HG03159 (cell line): ENCODE measurements at regions not wholly inside any gene's neighbourhood (a gene's known extent, or its start where the extent isn't known, plus 50 kb on each side); places are given as distances from the start of the nearest gene placed in this dataset.
"Not testable (repeated sequence)": the region's sequence is repeated elsewhere in the genome, so short reads cannot be mapped to it uniquely, and the experiment has no call there.

ENCODE experiments used
- ATAC-seq: cut with Tn5 transposase; IDR thresholded peaks from one replicate; pipeline ENCODE4 v1.9.1; 2021; ENCODE audit warnings: mild to moderate bottlenecking, moderate library complexity; ENCODE audit not compliant: unreplicated experiment

DNA sequence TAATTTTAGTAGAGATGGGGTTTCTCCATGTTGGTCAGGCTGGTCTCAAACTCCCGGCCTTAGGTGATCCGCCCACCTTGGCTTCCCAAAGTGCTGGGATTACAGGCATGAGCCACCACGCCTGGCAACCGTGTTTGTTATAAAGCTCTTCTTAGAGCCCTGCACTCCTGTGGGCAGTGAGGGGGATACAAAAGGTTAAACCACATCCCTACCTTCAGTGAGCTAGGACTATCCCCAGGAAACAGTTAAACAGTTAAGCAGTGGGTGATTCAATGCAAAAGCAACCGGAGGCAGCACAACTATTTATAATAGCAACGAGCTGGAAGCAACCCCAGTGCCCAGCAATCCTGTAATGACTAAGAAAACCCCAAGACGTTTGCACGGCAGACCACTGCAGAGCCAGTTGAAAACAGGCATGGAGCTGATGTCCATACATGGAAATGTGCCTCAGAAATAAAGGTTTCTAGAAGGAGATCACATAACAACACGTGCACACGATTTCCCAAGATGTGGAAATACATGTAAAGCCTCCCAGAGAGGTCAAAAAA lies 107.2 kb upstream of the LYZL2 start:
- ATAC-seq: peak; percentile 80

DNA sequence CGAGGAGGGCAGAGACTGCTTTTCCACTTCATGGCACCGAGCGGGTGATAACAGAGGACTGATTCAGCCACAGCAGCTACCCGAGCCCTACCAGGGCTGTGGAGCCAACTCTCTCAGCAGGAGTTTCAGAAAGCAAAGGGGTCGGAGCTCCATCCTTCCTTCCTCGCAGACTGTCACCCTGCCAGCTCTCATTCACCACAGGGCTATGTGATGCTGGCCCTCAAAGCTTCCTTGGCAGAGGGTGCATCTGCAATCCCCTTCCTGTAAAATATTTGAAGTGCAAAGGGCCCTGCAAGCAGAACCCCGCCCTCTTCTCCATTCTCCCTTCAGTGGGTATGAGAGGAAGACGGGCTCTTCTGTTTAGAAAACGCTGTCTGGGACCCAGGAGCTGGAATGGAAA lies 105.3 kb upstream of the LYZL2 start:
- ATAC-seq: no peak

GRCh38 chr10:30732671-30733070 lies 103.1 kb upstream of the LYZL2 start:
- ATAC-seq: no peak

DNA sequence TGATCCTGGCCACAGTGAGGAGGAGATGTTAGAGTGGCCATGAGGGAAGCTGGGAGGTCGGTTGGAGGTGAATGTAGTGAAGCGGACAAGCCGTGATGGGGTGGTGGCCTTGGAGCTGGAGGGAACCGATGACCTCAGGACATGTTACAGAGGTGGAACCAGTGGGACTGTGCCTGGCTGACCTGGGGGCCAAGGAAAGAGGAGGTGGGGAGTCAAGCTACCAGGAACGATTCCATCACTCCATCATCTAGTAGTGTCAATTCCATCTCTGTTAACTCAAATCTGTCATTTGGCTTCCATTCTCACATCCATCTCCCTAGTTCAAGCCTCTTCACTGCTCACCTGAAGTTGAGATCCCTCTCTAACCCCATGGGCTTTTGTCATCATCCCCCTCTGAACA lies 102.4 kb upstream of the LYZL2 start:
- ATAC-seq: no peak

DNA sequence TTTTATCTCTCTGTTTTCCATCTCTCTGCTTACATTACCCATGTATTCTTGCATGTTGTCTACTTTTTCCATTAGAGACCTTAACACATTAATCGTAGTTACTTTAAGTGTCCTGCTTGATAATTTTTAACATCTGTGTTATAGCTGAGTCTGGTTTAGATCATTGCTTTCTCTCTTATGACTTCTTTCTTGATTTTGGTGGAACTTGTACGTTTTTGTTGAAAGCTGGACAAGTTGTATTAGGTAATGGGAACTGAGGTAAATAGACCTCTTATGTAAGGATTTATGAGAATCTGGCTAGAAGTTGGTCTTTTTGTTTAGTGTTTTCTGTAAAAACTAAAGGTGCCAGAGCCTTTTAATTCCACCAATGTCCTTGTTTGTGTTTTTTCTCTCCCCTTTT lies 100.8 kb upstream of the LYZL2 start:
- no peak for ATAC-seq

DNA sequence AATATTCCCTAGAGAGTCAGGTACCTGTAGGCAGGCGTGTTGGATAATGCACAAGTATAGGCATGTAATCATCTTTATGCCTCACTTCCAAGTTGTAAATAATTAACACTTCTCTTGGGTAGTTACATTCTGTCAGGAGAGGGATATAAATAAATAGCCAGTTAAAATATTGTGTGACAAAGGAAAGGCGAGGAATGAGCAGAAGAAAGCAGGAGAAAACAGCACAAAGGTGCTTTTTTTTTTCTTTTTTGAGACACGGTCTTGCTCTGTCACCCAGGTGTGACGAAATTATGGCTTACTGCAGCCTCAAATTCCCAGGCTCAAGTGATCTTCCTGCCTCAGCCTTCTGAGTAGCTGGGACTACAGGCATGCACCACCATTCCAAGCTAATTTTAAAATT lies 99.2 kb upstream of the LYZL2 start:
- no peak for ATAC-seq

DNA sequence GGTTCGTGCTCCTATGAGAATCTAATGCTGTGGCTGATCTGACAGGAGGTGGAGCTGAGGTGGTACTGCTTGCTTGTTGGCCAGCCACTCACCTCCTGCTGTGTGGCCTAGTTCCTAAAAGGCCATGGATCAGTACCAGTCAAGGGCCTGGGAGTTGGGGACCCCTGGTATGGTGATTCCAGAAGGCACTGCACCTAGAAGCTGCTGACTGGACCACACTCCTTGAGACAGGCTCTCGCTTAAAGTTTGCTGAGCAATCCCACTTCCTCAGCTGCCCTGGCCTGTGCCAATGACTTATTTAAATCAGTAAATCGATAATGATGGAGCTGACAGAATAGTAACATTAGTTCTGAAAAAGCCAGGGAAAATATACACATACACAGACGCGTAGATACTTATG lies 98.6 kb upstream of the LYZL2 start:
- no peak for ATAC-seq

DNA sequence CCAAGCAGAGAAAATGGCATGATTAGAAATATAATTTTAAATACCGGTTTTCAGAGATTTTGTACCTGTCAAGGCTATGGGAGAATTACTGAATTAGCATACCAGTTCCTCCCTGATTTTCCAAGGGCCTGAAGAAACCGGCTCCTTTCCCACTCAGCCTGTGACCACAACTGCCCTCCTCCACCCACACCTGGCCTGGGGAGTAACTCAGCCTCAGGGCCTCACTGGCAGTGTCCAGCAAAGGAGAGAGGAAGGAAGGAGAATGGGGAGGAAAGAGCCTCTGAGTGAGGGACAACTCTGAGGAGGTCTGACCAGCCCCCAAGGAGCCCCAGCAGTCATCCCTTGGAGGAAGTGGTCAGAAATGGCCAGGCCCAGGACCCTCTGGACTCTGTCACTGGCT lies 98.0 kb upstream of the LYZL2 start:
- no peak for ATAC-seq

DNA sequence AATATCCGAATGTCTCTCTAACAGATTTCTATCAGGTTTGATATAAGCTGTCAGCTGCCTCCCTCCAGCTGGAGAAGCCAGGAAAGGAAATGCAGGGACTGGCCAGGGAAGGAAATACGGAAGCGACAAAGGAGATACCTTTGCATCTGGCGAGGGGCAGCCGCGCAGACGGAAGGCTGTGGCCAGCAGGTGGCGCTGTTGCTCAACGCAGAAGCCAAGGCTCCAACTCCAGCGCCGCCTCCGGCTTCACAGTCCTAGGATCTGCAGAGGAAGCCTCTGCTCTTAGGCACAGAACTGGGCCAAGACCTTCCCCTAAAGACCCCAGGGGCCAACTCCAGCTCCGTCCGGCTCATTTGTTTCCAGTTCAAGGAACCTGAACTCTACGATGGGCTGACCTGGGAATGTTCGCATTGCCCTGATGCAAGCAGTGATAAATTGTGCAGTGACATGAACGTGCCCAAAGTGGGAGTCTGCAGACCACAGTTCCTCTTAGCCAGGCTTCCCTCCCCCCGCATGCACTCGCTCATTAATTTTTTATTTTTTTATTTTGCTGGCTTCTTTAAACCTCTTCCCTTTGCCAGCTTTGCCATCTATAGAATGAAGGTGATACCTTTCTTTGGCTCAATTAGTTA lies 97.3 kb upstream of the LYZL2 start:
- ATAC-seq: peak; percentile 80

- no peak for ATAC-seq
These were observed 96.1 kb upstream of the LYZL2 start for GRCh38 chr10:30725661-30726060.

DNA sequence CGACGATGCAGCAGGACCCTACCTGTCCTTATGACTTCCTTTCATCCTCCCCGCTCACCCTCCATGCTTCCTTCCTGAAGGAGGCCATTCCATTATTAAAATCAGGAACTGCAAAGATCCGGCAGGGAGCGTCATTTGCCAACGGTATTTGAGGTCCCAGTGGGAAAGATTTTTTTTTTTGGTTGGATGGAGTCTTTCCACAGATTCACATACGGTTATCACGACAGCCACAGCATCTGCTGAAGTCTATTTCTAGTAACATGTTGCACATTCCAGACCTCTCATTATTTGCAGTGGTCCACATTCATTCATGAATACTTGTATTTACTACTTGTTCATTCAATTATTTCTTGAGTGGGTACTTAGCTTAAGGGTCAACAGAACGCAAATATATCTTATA lies 94.7 kb upstream of the LYZL2 start:
- no peak for ATAC-seq

GRCh38 chr10:30722956-30723620 lies 93.5 kb upstream of the LYZL2 start:
- ATAC-seq: no peak

- ATAC-seq: no peak
These were observed 90.3 kb upstream of the LYZL2 start for GRCh38 chr10:30719832-30720231.

GRCh38 chr10:30709700-30710358 lies 80.3 kb upstream of the LYZL2 start:
- ATAC-seq: no peak

DNA sequence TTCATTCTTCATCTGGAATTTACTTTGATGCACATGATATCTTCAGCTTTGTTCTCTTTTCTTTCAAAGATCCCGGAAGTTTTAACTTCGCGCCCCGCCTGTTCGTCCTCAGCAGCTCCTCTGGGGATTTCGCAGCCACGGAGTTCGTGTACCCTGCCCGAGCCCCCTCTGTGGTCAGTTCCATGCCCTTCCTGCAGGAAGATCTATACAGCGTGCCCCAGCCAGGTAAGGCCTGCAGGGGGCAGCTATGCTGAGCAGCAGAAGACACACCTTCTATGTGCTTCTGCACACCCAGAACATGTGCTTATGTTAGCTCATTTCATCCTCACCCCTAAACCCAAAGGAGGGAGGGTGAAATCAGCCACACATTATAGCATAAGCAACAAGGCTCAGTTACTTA lies 79.7 kb upstream of the LYZL2 start:
- ATAC-seq: no peak

- ATAC-seq: no peak
These were observed 78.7 kb upstream of the LYZL2 start for GRCh38 chr10:30708234-30708633.

DNA sequence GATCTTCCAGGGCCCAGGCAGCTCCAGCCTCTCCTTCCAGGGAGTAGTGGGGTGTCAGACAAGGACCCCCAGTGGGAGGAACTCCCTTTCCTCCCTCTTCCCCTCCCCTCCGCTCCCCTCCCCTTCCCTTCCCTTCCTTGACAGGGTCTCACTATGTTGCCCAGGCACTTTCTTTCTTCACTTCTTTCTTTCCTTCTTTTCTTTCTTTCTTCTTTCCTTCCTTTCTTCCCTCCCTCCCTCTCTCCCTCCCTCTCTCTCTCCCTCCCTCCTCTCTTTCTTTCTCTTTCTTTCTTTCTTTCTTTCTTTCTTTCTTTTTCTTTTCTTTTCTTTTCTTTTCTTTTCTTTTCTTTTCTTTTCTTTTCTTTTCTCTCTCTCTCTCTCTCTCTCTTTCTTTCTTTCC lies 76.6 kb upstream of the LYZL2 start:
- not testable (repeated sequence) for ATAC-seq

GRCh38 chr10:30705625-30706149 lies 76.1 kb upstream of the LYZL2 start:
- peak; percentile 21 for ATAC-seq

DNA sequence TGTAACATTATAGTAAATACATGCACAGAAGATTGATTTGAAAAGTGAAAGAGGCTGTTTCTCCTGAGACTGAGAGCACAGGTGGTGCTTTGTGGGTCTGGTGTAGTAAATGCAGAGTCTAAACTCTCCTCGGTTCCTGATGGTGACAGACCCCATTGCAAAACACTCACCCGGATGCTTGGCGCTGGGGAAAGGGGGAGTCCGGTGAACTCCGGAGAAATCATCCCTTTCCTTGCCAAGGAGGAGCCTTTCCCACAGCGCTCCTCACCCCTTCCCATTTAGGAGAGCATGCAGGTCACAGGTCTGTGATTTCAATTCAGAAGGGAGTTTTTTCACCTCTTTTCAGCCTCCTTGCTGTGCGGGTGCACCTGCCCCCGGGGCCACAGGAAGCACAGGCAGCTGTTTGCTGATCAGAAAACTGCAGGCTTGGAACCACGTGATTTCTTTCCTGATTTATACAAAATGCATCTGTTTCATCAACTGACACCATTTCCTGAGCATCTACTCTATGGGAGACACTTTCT lies 75.6 kb upstream of the LYZL2 start:
- peak; percentile 60 for ATAC-seq

DNA sequence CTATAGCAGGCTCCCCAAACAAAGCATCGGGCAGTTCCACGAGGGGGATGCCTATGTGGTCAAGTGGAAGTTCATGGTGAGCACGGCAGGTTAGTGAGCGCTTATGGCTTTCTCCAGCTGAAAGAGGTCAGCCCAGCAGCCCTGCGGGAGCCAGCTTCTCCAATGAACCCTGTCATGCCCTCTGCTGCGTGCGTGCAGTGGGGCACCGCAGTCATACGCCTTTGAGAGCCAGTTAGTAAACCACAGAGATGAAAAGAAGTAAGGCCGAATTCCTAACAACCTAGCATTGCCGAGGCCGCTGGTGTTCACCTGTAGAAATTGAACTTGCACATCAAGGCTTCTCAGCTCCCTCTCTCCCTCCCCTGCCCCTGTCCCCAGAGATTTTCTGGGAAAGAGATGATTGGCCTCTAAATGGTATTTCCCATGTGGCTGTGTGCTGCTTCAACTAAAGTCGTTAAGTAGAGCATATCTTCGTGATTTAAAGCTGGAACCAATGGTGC lies 75.1 kb upstream of the LYZL2 start:
- ATAC-seq: peak; percentile 2

DNA sequence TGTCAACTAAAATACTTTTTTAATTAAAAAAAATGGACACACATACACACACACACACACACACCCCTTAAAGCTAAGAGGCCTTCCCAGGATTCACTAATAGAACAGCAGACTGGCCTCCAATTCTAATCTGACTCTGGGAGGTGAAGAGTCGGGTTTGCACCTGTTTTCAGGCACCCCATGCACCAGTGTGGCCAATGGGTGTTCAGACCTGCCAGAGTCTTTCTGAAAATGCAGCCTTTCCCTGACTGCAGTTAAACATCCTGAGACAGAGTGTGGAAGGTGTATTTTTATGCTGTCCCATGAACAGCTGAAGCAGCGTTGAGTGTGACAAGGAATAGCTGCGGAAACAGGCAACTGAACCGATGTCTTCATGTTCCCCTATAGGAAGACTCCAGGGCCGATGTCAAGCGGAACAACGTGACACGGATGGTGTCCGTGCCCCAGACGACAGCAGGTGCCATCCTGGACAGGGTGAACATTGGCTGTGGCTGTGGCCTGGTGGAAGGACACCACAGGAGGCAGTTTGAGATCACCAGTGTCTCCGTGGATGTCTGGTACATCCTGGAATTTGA lies 74.6 kb upstream of the LYZL2 start:
- ATAC-seq: no peak
